ENCODE measurements at regions not wholly inside any gene's neighbourhood (a gene's known extent, or its start where the extent isn't known, plus 50 kb on each side); places are given as distances from the start of the nearest gene placed in this dataset.

GRCh38 chr4:19214591-19215186 is 1037.0 kb upstream of the SLIT2 start:
- no peak overlapping the region for H3K14ac ChIP-seq (ENCODE audit: insufficient read depth, low read length)
- Mint-ChIP-seq H3K36me3 (ENCODE audit: insufficient read depth in 1 of 3, low read depth in 3 of 3) (peaks cover 0 to 4% (median 0%) of the 10 kb centered on the region in 3 experiments; a peak in 1 of 7 replicates), H3K4me1 (peaks cover 4 to 5% of the 10 kb centered on the region in 2 experiments; a peak in 3 of 4 replicates), H3K27ac (no peak overlapping the region), H3K9me3 (peaks cover 0 to 4% of the 10 kb centered on the region in 2 experiments; a peak in 2 of 5 replicates), H3K27me3 (ENCODE audit: low read depth) (no peaks in the 10 kb centered on the region), H3K4me3 (no peak overlapping the region)
- no peaks in the 10 kb centered on the region for H3K9me3 ChIP-seq (ENCODE audit: control insufficient read depth, low read depth, low read length)
- no peaks in the 10 kb centered on the region for H3K23me2 ChIP-seq (ENCODE audit: insufficient read length, low read depth, low read length, poor library complexity, severe bottlenecking)
- no peak overlapping the region for H3K4ac ChIP-seq (ENCODE audit: low read depth, low read length)
- H2BK5ac ChIP-seq (ENCODE audit: insufficient read length, low read length): no peak overlapping the region
- no peak for DNase-seq
- no peaks in the 10 kb centered on the region for H3K4me1 ChIP-seq (ENCODE audit: insufficient read depth, low read length)
- H4K5ac ChIP-seq (ENCODE audit: insufficient read length, low read depth, low read length): no peak overlapping the region
- no peak overlapping the region for H2BK20ac ChIP-seq (ENCODE audit: low read depth, low read length, poor library complexity, severe bottlenecking)
- no peak overlapping the region for H4K91ac ChIP-seq (ENCODE audit: insufficient read length, low read depth, low read length)
- no peaks in the 10 kb centered on the region for H3K79me2 ChIP-seq (ENCODE audit: insufficient read depth, low read length)
- no peak overlapping the region for H4K8ac ChIP-seq (replicated peaks; ENCODE audit: insufficient read length, low read depth, low read length)
- no peak overlapping the region for H3K9ac ChIP-seq (ENCODE audit: extremely low read depth, insufficient read length, low read length)
- H2BK120ac ChIP-seq (ENCODE audit: low read depth, low read length, poor library complexity, severe bottlenecking): no peak overlapping the region
- H3K23ac ChIP-seq (ENCODE audit: insufficient read length, low read depth, low read length): no peak overlapping the region
- TF ChIP-seq CTCF (conservative IDR thresholded peaks at IDR 0.05): no peak
- H3K79me1 ChIP-seq (ENCODE audit: insufficient read depth, low read depth, low read length, poor library complexity, severe bottlenecking): no peaks in the 10 kb centered on the region
- no peaks in the 10 kb centered on the region for H4K20me1 ChIP-seq (ENCODE audit: control insufficient read depth, insufficient read depth, insufficient read length)
- no peak overlapping the region for H2BK15ac ChIP-seq (ENCODE audit: low read depth, low read length)
- H3K56ac ChIP-seq (ENCODE audit: insufficient read length, low read depth, low read length): no peak overlapping the region
- H3K27ac ChIP-seq (ENCODE audit: insufficient read length, low read depth, low read length): no peak overlapping the region
- no peak overlapping the region for H2AFZ ChIP-seq (ENCODE audit: low read length)
- no peak overlapping the region for H3K18ac ChIP-seq (ENCODE audit: insufficient read length, low read depth, low read length)
- no CpG with 5 or more reads among the region's 4 CpGs for WGBS (ENCODE audit: extremely low coverage, insufficient read length, low lambda C conversion rate)
- H3K27me3 ChIP-seq (ENCODE audit: insufficient read depth, low read length): no peaks in the 10 kb centered on the region
- no peak overlapping the region for H2BK12ac ChIP-seq (ENCODE audit: insufficient read length, low read depth, low read length)
- H3K4me2 ChIP-seq (ENCODE audit: insufficient read depth, insufficient read length, low read length): no peak overlapping the region
- no peak overlapping the region for H2AK5ac ChIP-seq (ENCODE audit: insufficient read length, low read length)
- no peak overlapping the region for H3T11ph ChIP-seq (ENCODE audit: low read length)
